GM23338 (cell line): ENCODE measurements at regions not wholly inside any gene's neighbourhood (a gene's known extent, or its start where the extent isn't known, plus 50 kb on each side); places are given as distances from the start of the nearest gene placed in this dataset.

Experiments used
- ATAC-seq: fragments of 200-7000 bp; cut with Tn5 transposase; 3 replicates; pipeline ENCODE4 v1.9.1; 2020
- DNase-seq: peaks from one replicate; pipeline ENCODE4 v3.0.0-alpha.2; 2015; ENCODE audit warnings: low spot score
- H2AFZ ChIP-seq: fragments of 200-600 bp; sonication (generic); 2 replicates; pipeline ENCODE4 v1.8.0; 2016; ENCODE audit warnings: antibody characterized with exemption, mild to moderate bottlenecking, moderate library complexity
- H3F3A ChIP-seq: fragments of 200-600 bp; sonication (generic); replicated peaks from 2 replicates; pipeline ENCODE4 v1.8.0; 2017; ENCODE audit warnings: antibody characterized with exemption, mixed run types, low read depth
- H3K27ac ChIP-seq: fragments of 200-600 bp; sonication (generic); 2 replicates; pipeline ENCODE4 v1.6.1; 2016; ENCODE audit warnings: low read depth
- H3K27me3 ChIP-seq: fragments of 200-600 bp; sonication (generic); 2 replicates; pipeline ENCODE4 v1.8.0; 2016; ENCODE audit warnings: mild to moderate bottlenecking, mixed run types, moderate library complexity; ENCODE audit not compliant: insufficient read depth
- H3K36me3 ChIP-seq: fragments of 200-600 bp; sonication (generic); 2 replicates; pipeline ENCODE4 v1.8.0; 2016; ENCODE audit warnings: mild to moderate bottlenecking; ENCODE audit not compliant: insufficient read depth
- H3K4me1 ChIP-seq: fragments of 200-600 bp; sonication (generic); 2 replicates; pipeline ENCODE4 v1.8.0; 2016; ENCODE audit warnings: mild to moderate bottlenecking, moderate library complexity; ENCODE audit not compliant: insufficient read depth
- H3K4me2 ChIP-seq: fragments of 200-600 bp; sonication (generic); 2 replicates; pipeline ENCODE4 v1.7.1; 2017; ENCODE audit warnings: mixed run types
- H3K4me3 ChIP-seq: fragments of 200-600 bp; sonication (generic); 2 replicates; pipeline ENCODE4 v1.6.1; 2016; ENCODE audit warnings: mixed run types
- H3K79me2 ChIP-seq: fragments of 200-600 bp; sonication (generic); replicated peaks from 2 replicates; pipeline ENCODE4 v1.8.0; 2017; ENCODE audit warnings: mild to moderate bottlenecking; ENCODE audit not compliant: insufficient read depth
- H3K9me2 ChIP-seq: fragments of 200-600 bp; sonication (generic); 2 replicates; pipeline ENCODE4 v1.8.0; 2017; ENCODE audit not compliant: insufficient read depth
- H4K20me1 ChIP-seq: fragments of 200-600 bp; sonication (generic); replicated peaks from 2 replicates; pipeline ENCODE4 v1.8.0; 2017; ENCODE audit warnings: mild to moderate bottlenecking; ENCODE audit not compliant: insufficient read depth
- H3K27ac Mint-ChIP-seq: 2 replicates; pipeline ENCODE4 v1.8.0; 2020; ENCODE audit warnings: inconsistent platforms, mild to moderate bottlenecking, moderate library complexity, mixed read lengths
- H3K27me3 Mint-ChIP-seq: 3 replicates; pipeline ENCODE4 v1.8.0; 2022; ENCODE audit warnings: low read depth, mild to moderate bottlenecking, moderate library complexity, mixed read lengths, inconsistent platforms; ENCODE audit not compliant: insufficient read depth, poor library complexity
- H3K36me3 Mint-ChIP-seq: 3 replicates; pipeline ENCODE4 v1.8.0; 2021; ENCODE audit warnings: low read depth, mild to moderate bottlenecking, inconsistent platforms, moderate library complexity, mixed read lengths
- H3K4me1 Mint-ChIP-seq: 3 replicates; pipeline ENCODE4 v1.8.0; 2020; ENCODE audit warnings: mild to moderate bottlenecking, inconsistent platforms, mixed read lengths
- H3K4me3 Mint-ChIP-seq: 3 replicates; pipeline ENCODE4 v1.8.0; 2021; ENCODE audit warnings: moderate library complexity, mild to moderate bottlenecking, inconsistent platforms, mixed read lengths
- H3K9me3 Mint-ChIP-seq: 3 replicates; pipeline ENCODE4 v1.8.0; 2020; ENCODE audit warnings: moderate library complexity, mild to moderate bottlenecking, inconsistent platforms, mixed read lengths
- CREB1 ChIP-seq: fragments of 250-450 bp; sonication (Bioruptor Pico); IDR thresholded peaks from 2 replicates; pipeline ENCODE4 v1.5.0; 2020; ENCODE audit warnings: low read depth, mild to moderate bottlenecking, moderate library complexity
- CTCF ChIP-seq, 2 experiments: fragments of 200-600 bp in 1 of 2; sonication (generic) in 1 of 2; conservative IDR thresholded peaks; 2 replicates each; pipeline versions ENCODE4 v1.5.1 to v1.6.1; 2016 to 2017; ENCODE audit warnings: antibody characterized with exemption in 2 of 2, low read depth in 2 of 2, mild to moderate bottlenecking in 2 of 2, moderate library complexity in 1 of 2
- EZH2 ChIP-seq: fragments of 200-600 bp; sonication (generic); IDR thresholded peaks from one replicate; pipeline ENCODE4 v1.8.0; 2017; ENCODE audit warnings: antibody characterized with exemption, mild to moderate bottlenecking, low read depth; ENCODE audit not compliant: unreplicated experiment
- EZH2phosphoT487 ChIP-seq: fragments of 200-600 bp; sonication (generic); IDR thresholded peaks from one replicate; pipeline ENCODE4 v1.8.1; 2018; ENCODE audit warnings: antibody characterized with exemption; ENCODE audit not compliant: unreplicated experiment
- JUNB ChIP-seq: IDR thresholded peaks from one replicate; pipeline ENCODE4 v1.6.1; 2016; ENCODE audit warnings: antibody characterized with exemption; ENCODE audit not compliant: unreplicated experiment
- NANOG ChIP-seq: IDR thresholded peaks from 2 replicates; pipeline ENCODE4 v1.6.1; 2016; ENCODE audit warnings: antibody characterized with exemption, borderline replicate concordance
- POLR2AphosphoS5 ChIP-seq: IDR thresholded peaks from 2 replicates; pipeline ENCODE4 v1.6.1; 2016; ENCODE audit warnings: antibody characterized with exemption, low read depth
- STAT1 ChIP-seq: IDR thresholded peaks from one replicate; pipeline ENCODE4 v1.6.1; 2016; ENCODE audit warnings: antibody characterized with exemption; ENCODE audit not compliant: unreplicated experiment
- ZNF114 ChIP-seq: fragments of 250-450 bp; sonication (Bioruptor Pico); IDR thresholded peaks from 2 replicates; pipeline ENCODE4 v1.5.0; 2020; ENCODE audit warnings: mild to moderate bottlenecking, moderate library complexity
- ZNF331 ChIP-seq: fragments of 250-450 bp; sonication (Bioruptor Pico); IDR thresholded peaks from 2 replicates; pipeline ENCODE4 v1.5.0; 2020; ENCODE audit warnings: low read depth, mild to moderate bottlenecking, moderate library complexity
- TF ChIP-seq, protein P1 (sequence below): IDR thresholded peaks from 2 replicates; pipeline ENCODE4 v1.6.1; 2016; ENCODE audit warnings: antibody characterized with exemption
- TF ChIP-seq, protein P2 (sequence below): fragments of 250-450 bp; sonication (Bioruptor Pico); IDR thresholded peaks from 2 replicates; pipeline ENCODE4 v1.5.0; 2020; ENCODE audit warnings: mild to moderate bottlenecking, moderate library complexity
- TF ChIP-seq, protein P3 (sequence below): IDR thresholded peaks from one replicate; pipeline ENCODE4 v1.6.1; 2018; ENCODE audit warnings: antibody characterized with exemption; ENCODE audit not compliant: unreplicated experiment

DNA sequence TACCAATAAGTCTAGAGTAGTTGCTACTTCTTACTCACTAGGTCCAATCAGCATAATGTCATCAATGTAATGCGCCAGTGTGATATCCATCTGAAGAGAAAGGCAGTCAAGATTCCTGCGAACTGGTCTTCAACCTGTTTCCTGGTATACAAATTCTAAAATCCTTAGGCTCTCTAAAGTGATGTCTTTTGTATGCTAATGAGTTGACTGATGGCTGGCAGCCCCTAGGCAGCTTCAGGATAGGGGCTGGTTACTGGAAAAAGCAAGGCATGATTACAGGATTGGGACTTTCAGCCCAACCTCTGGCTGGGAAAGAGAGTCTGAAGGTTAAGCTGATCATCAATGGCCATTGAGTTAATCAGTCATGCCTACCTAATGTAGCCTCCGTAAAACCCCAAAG, 250.2 kb upstream of the PTER start:
- peaks cover 27% of the 10 kb centered on the region for H3K9me2 ChIP-seq
- H2AFZ ChIP-seq, result no peak overlapping the region
- 0 out of 2 replicates have a peak overlapping the region, but pooled peaks have one; percentile 39 for H3K4me2 ChIP-seq
- H3K4me1 Mint-ChIP-seq, result peaks cover 10% of the 10 kb centered on the region; the same call in 2 of the 3 replicates
- no peak overlapping the region for H3K4me3 ChIP-seq
- H3K79me2 ChIP-seq, result no peaks in the 10 kb centered on the region
- H3K27me3 Mint-ChIP-seq, result no peaks in the 10 kb centered on the region
- TF ChIP-seq ZNF114 (no peak), EZH2phosphoT487 (no peak), ZNF331 (CRISPR knock-in tag) (no peak), STAT1 (no peak), JUNB (no peak), EZH2 (no peak), POLR2AphosphoS5 (no peak), CTCF (conservative IDR thresholded peaks at IDR 0.05; ENCODE audit: low read depth in 2 of 2) (no peak), NANOG (peak; percentile 53; the same call in 1 of the 2 replicates), CREB1 (CRISPR knock-in tag) (no peak)
- TF ChIP-seq, protein P1, sequence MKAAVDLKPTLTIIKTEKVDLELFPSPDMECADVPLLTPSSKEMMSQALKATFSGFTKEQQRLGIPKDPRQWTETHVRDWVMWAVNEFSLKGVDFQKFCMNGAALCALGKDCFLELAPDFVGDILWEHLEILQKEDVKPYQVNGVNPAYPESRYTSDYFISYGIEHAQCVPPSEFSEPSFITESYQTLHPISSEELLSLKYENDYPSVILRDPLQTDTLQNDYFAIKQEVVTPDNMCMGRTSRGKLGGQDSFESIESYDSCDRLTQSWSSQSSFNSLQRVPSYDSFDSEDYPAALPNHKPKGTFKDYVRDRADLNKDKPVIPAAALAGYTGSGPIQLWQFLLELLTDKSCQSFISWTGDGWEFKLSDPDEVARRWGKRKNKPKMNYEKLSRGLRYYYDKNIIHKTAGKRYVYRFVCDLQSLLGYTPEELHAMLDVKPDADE, result no peak
- TF ChIP-seq, protein P2, sequence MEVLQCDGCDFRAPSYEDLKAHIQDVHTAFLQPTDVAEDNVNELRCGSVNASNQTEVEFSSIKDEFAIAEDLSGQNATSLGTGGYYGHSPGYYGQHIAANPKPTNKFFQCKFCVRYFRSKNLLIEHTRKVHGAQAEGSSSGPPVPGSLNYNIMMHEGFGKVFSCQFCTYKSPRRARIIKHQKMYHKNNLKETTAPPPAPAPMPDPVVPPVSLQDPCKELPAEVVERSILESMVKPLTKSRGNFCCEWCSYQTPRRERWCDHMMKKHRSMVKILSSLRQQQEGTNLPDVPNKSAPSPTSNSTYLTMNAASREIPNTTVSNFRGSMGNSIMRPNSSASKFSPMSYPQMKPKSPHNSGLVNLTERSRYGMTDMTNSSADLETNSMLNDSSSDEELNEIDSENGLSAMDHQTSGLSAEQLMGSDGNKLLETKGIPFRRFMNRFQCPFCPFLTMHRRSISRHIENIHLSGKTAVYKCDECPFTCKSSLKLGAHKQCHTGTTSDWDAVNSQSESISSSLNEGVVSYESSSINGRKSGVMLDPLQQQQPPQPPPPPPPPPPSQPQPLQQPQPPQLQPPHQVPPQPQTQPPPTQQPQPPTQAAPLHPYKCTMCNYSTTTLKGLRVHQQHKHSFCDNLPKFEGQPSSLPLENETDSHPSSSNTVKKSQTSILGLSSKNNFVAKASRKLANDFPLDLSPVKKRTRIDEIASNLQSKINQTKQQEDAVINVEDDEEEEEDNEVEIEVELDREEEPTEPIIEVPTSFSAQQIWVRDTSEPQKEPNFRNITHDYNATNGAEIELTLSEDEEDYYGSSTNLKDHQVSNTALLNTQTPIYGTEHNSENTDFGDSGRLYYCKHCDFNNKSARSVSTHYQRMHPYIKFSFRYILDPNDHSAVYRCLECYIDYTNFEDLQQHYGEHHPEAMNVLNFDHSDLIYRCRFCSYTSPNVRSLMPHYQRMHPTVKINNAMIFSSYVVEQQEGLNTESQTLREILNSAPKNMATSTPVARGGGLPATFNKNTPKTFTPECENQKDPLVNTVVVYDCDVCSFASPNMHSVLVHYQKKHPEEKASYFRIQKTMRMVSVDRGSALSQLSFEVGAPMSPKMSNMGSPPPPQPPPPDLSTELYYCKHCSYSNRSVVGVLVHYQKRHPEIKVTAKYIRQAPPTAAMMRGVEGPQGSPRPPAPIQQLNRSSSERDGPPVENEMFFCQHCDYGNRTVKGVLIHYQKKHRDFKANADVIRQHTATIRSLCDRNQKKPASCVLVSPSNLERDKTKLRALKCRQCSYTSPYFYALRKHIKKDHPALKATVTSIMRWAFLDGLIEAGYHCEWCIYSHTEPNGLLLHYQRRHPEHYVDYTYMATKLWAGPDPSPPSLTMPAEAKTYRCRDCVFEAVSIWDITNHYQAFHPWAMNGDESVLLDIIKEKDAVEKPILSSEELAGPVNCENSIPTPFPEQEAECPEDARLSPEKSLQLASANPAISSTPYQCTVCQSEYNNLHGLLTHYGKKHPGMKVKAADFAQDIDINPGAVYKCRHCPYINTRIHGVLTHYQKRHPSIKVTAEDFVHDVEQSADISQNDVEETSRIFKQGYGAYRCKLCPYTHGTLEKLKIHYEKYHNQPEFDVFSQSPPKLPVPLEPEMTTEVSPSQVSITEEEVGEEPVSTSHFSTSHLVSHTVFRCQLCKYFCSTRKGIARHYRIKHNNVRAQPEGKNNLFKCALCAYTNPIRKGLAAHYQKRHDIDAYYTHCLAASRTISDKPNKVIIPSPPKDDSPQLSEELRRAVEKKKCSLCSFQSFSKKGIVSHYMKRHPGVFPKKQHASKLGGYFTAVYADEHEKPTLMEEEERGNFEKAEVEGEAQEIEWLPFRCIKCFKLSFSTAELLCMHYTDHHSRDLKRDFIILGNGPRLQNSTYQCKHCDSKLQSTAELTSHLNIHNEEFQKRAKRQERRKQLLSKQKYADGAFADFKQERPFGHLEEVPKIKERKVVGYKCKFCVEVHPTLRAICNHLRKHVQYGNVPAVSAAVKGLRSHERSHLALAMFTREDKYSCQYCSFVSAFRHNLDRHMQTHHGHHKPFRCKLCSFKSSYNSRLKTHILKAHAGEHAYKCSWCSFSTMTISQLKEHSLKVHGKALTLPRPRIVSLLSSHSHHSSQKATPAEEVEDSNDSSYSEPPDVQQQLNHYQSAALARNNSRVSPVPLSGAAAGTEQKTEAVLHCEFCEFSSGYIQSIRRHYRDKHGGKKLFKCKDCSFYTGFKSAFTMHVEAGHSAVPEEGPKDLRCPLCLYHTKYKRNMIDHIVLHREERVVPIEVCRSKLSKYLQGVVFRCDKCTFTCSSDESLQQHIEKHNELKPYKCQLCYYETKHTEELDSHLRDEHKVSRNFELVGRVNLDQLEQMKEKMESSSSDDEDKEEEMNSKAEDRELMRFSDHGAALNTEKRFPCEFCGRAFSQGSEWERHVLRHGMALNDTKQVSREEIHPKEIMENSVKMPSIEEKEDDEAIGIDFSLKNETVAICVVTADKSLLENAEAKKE (CRISPR knock-in tag), result peak; percentile 35; the same call in 1 of the 2 replicates
- TF ChIP-seq, protein P3, sequence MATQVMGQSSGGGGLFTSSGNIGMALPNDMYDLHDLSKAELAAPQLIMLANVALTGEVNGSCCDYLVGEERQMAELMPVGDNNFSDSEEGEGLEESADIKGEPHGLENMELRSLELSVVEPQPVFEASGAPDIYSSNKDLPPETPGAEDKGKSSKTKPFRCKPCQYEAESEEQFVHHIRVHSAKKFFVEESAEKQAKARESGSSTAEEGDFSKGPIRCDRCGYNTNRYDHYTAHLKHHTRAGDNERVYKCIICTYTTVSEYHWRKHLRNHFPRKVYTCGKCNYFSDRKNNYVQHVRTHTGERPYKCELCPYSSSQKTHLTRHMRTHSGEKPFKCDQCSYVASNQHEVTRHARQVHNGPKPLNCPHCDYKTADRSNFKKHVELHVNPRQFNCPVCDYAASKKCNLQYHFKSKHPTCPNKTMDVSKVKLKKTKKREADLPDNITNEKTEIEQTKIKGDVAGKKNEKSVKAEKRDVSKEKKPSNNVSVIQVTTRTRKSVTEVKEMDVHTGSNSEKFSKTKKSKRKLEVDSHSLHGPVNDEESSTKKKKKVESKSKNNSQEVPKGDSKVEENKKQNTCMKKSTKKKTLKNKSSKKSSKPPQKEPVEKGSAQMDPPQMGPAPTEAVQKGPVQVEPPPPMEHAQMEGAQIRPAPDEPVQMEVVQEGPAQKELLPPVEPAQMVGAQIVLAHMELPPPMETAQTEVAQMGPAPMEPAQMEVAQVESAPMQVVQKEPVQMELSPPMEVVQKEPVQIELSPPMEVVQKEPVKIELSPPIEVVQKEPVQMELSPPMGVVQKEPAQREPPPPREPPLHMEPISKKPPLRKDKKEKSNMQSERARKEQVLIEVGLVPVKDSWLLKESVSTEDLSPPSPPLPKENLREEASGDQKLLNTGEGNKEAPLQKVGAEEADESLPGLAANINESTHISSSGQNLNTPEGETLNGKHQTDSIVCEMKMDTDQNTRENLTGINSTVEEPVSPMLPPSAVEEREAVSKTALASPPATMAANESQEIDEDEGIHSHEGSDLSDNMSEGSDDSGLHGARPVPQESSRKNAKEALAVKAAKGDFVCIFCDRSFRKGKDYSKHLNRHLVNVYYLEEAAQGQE, result no peak
- H3F3A ChIP-seq, result no peaks in the 10 kb centered on the region
- ATAC-seq (peak; percentile 44; the same call in 2 of the 3 replicates), DNase-seq (peak; percentile 28)
- peaks cover 29% of the 10 kb centered on the region; the same call in 2 of the 3 replicates for H3K36me3 Mint-ChIP-seq
- peaks cover 11% of the 10 kb centered on the region for H3K4me1 ChIP-seq
- H3K27me3 ChIP-seq, result no peaks in the 10 kb centered on the region
- no peaks in the 10 kb centered on the region for H4K20me1 ChIP-seq
- no peak overlapping the region for H3K4me3 Mint-ChIP-seq
- no peaks in the 10 kb centered on the region for H3K36me3 ChIP-seq
- H3K9me3 Mint-ChIP-seq, result peaks cover 2% of the 10 kb centered on the region; the same call in 1 of the 3 replicates
- H3K27ac Mint-ChIP-seq, result no peak overlapping the region
- no peak overlapping the region for H3K27ac ChIP-seq
